ENCODE measurements at regions not wholly inside any gene's neighbourhood (a gene's known extent, or its start where the extent isn't known, plus 50 kb on each side); places are given as distances from the start of the nearest gene placed in this dataset.

GRCh38 chr20:16955971-16956370 lies 207.8 kb downstream of the OTOR start:
- no peak for TF ChIP-seq CTCF (conservative IDR thresholded peaks at IDR 0.05)
- TF ChIP-seq ZFX (IDR thresholded peaks at IDR 0.05) = no peak
